ENCODE measurements at regions not wholly inside any gene's neighbourhood (a gene's known extent, or its start where the extent isn't known, plus 50 kb on each side); places are given as distances from the start of the nearest gene placed in this dataset.

DNA sequence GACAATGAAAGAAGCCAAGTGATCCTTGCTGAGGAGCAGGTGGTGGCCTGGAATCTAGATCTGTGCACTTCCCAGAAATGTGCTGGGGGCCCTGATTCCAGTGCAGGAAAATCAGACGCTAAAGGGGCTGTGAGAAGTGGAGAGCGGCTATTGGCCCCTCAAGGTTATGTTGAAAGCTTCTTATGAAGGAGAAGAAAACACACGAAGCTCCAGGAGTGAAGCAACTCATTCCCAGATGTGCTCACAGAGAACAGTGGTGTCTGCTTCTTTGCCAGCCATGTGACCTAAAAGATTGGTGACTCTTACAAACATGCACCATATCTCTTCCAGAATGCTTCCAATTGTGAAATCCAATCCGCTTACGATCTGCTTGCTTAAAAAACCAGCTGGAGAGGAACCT, 679.3 kb upstream of the IGFBP3 start:
- WGBS, 2 experiments (ENCODE audit: extremely low coverage in 1 of 2, insufficient coverage in 1 of 2, insufficient read length in 1 of 2, insufficient replicate concordance in 2 of 2, low coverage in 1 of 2, low lambda C conversion rate in 2 of 2, missing lambda C conversion rate in 1 of 2) = 94% methylated on average over 5 of the region's 5 CpGs; no CpG with 5 or more reads in 1 of the 2 experiments
- Histone ChIP-seq H2BK120ac (replicated peaks; ENCODE audit: low read depth, low read length) (no peak overlapping the region), H2BK12ac (ENCODE audit: low read depth, low read length) (no peak overlapping the region), H4K91ac (replicated peaks; ENCODE audit: insufficient read length, low read length) (no peak overlapping the region), H3K79me1 (ENCODE audit: low read depth, low read length) (no peaks in the 10 kb centered on the region), H4K8ac (ENCODE audit: extremely low read depth, insufficient read depth, low read length) (no peak overlapping the region), H3K56ac (replicated peaks; ENCODE audit: insufficient read length, low read depth, low read length) (no peak overlapping the region), H3K27ac (ENCODE audit: low read depth, low read length) (no peak overlapping the region), H3K36me3 (ENCODE audit: control insufficient read depth in 2 of 4, insufficient read depth in 4 of 4, low read length in 3 of 4) (no peaks in the 10 kb centered on the region), H3K23me2 (ENCODE audit: low read depth, low read length) (no peaks in the 10 kb centered on the region; the same call in 1 of the 2 replicates), H3K4me3 (ENCODE audit: extremely low read depth in 1 of 4, insufficient read depth in 2 of 4, low read depth in 3 of 4, low read length in 4 of 4) (no peak overlapping the region), H3K14ac (ENCODE audit: insufficient read length) (no peak overlapping the region), H3K4me2 (ENCODE audit: insufficient read depth in 1 of 2, low read depth in 2 of 2, low read length in 2 of 2) (no peak overlapping the region), H3K9me3 (ENCODE audit: insufficient read depth in 2 of 2, low read depth in 1 of 2, low read length in 1 of 2) (no peaks in the 10 kb centered on the region), H4K5ac (ENCODE audit: insufficient read length, low read depth, low read length) (no peak overlapping the region), H3K4me1 (replicated peaks in 1 of 4; ENCODE audit: control insufficient read depth in 3 of 4, insufficient read depth in 4 of 4, low read length in 3 of 4) (no peaks in the 10 kb centered on the region), H3K18ac (ENCODE audit: extremely low read depth, low read length) (no peak overlapping the region), H3K27me3 (replicated peaks in 1 of 4; ENCODE audit: control insufficient read depth in 3 of 4, extremely low read depth in 1 of 4, insufficient read depth in 3 of 4, low read length in 3 of 4) (no peaks in the 10 kb centered on the region), H4K20me1 (replicated peaks in 1 of 2; ENCODE audit: control insufficient read depth in 1 of 2, insufficient read depth in 2 of 2, low read length in 2 of 2) (no peaks in the 10 kb centered on the region), H3K79me2 (ENCODE audit: control insufficient read depth in 1 of 2, insufficient read depth in 2 of 2, low read length in 2 of 2) (no peaks in the 10 kb centered on the region), H2BK20ac (ENCODE audit: low read length) (no peak overlapping the region), H2BK15ac (ENCODE audit: low read length) (no peak overlapping the region), H2AK5ac (ENCODE audit: low read depth, low read length) (no peak overlapping the region), H3K4ac (replicated peaks; ENCODE audit: insufficient read length, low read depth, low read length) (no peak overlapping the region), H2BK5ac (ENCODE audit: low read depth, low read length) (no peak overlapping the region), H3K9ac (replicated peaks in 1 of 4; ENCODE audit: extremely low read depth in 1 of 4, low read depth in 3 of 4, low read length in 3 of 4) (no peak overlapping the region), H2AFZ (ENCODE audit: low read length) (no peak overlapping the region), H3K23ac (ENCODE audit: insufficient read length) (no peak overlapping the region)
- no peak for FAIRE-seq
- no peak for DNase-seq (ENCODE audit: low read depth in 1 of 2, low spot score in 2 of 2)
- CTCF ChIA-PET (ENCODE audit: partially characterized antibody) = no interaction called here
- POLR2A ChIA-PET (ENCODE audit: partially characterized antibody) = interaction anchor here (0.6 kb wide), 1 partner anchor 488 kb away, joined by 4 read pairs; no protein-coding TSS in a partner anchor
- no peak for TF ChIP-seq SP4 (IDR thresholded peaks at IDR 0.05; ENCODE audit: low read length)

Data from H1 (cell line).